GM12891 (cell line): ENCODE measurements at regions not wholly inside any gene's neighbourhood (a gene's known extent, or its start where the extent isn't known, plus 50 kb on each side); places are given as distances from the start of the nearest gene placed in this dataset.
"Not testable (repeated sequence)": the region's sequence is repeated elsewhere in the genome, so short reads cannot be mapped to it uniquely, and the experiment has no call there.

Experiments
- DNase-seq: peaks from one replicate; pipeline ENCODE4 v3.0.0; 2011; ENCODE audit warnings: low spot score; ENCODE audit not compliant: insufficient read length
- FAIRE-seq: peaks from 2 replicates; lab custom pipeline; 2011; peaks lifted over from hg19 to GRCh38; lab: Jason Lieb, UNC
- PAX5 ChIP-seq: IDR thresholded peaks from 2 replicates; pipeline ENCODE4 v1.6.1; 2011; ENCODE audit warnings: low read length, moderate library complexity, mild to moderate bottlenecking; ENCODE audit not compliant: insufficient read depth, severe bottlenecking
- POLR2A ChIP-seq: IDR thresholded peaks from 2 replicates; pipeline ENCODE4 v1.6.1; 2011; ENCODE audit warnings: low read depth, low read length, control low read depth
- POLR2AphosphoS5 ChIP-seq: IDR thresholded peaks from 2 replicates; pipeline ENCODE4 v1.6.1; 2011; ENCODE audit warnings: low read depth, low read length, control low read depth
- POU2F2 ChIP-seq: IDR thresholded peaks from 2 replicates; pipeline ENCODE4 v1.6.1; 2011; ENCODE audit warnings: low read depth, mild to moderate bottlenecking, control low read depth, low read length, moderate library complexity
- SPI1 ChIP-seq: IDR thresholded peaks from 2 replicates; pipeline ENCODE4 v1.6.1; 2011; ENCODE audit warnings: low read depth, low read length, control low read depth
- TAF1 ChIP-seq: IDR thresholded peaks from 2 replicates; pipeline ENCODE4 v1.6.1; 2011; ENCODE audit warnings: low read depth, low read length, control low read depth

- FAIRE-seq, result no peak
Observed at GRCh38 chr7:39758234-39758970, 135.0 kb downstream of the RALA start.

GRCh38 chr7:39761449-39761848 lies 138.1 kb downstream of the RALA start:
- DNase-seq (no peak), FAIRE-seq (no peak)
- no peak for TF ChIP-seq POLR2A
- no peak for TF ChIP-seq POLR2AphosphoS5
- no peak for TF ChIP-seq POU2F2
- no peak for TF ChIP-seq SPI1
- TF ChIP-seq TAF1, result no peak
- TF ChIP-seq PAX5, result no peak

More at GRCh38 chr7:39758234-39758970, 135.0 kb downstream of the RALA start:
- TF ChIP-seq TAF1 (no peak), PAX5 (no peak), POLR2A (no peak), SPI1 (no peak), POLR2AphosphoS5 (no peak)
- DNase-seq, result no peak

- DNase-seq, FAIRE-seq: not testable (repeated sequence)
Observed at GRCh38 chr7:39762466-39762865, 139.1 kb downstream of the RALA start.

- not testable (repeated sequence) for DNase-seq, FAIRE-seq
Observed at GRCh38 chr7:39762881-39763280, 139.5 kb downstream of the RALA start.

GRCh38 chr7:39765833-39766232 lies 142.5 kb downstream of the RALA start:
- not testable (repeated sequence) for DNase-seq, FAIRE-seq

GRCh38 chr7:39768439-39768838 lies 145.1 kb downstream of the RALA start:
- not testable (repeated sequence) for FAIRE-seq, DNase-seq

- not testable (repeated sequence) for DNase-seq, FAIRE-seq
Observed at GRCh38 chr7:39774341-39774851, 151.0 kb downstream of the RALA start.

- not testable (repeated sequence) for DNase-seq, FAIRE-seq
Observed at GRCh38 chr7:39781557-39781956, 158.2 kb downstream of the RALA start.

- not testable (repeated sequence) for FAIRE-seq, DNase-seq
Observed at GRCh38 chr7:39786440-39786839, 163.1 kb downstream of the RALA start.

GRCh38 chr7:39791035-39791434 lies 159.0 kb upstream of the CDK13 start:
- FAIRE-seq, DNase-seq: not testable (repeated sequence)

GRCh38 chr7:39791911-39792310 lies 158.1 kb upstream of the CDK13 start:
- DNase-seq, FAIRE-seq: not testable (repeated sequence)

- FAIRE-seq, DNase-seq: not testable (repeated sequence)
Observed at GRCh38 chr7:39793026-39793425, 157.0 kb upstream of the CDK13 start.

- not testable (repeated sequence) for DNase-seq, FAIRE-seq
Observed at GRCh38 chr7:39793851-39794250, 156.2 kb upstream of the CDK13 start.

- FAIRE-seq, DNase-seq: not testable (repeated sequence)
Observed at GRCh38 chr7:39796947-39797346, 153.1 kb upstream of the CDK13 start.

- DNase-seq, FAIRE-seq: not testable (repeated sequence)
Observed at GRCh38 chr7:39798077-39798476, 152.0 kb upstream of the CDK13 start.
